SK-N-MC (cell line): ENCODE measurements at regions not wholly inside any gene's neighbourhood (a gene's known extent, or its start where the extent isn't known, plus 50 kb on each side); places are given as distances from the start of the nearest gene placed in this dataset.

Source experiments
- EZH2 ChIP-seq: fragments of 200-600 bp; sonication (generic); IDR thresholded peaks from one replicate; pipeline ENCODE4 v1.6.1; 2017; ENCODE audit warnings: antibody characterized with exemption
- POLR2AphosphoS5 ChIP-seq: IDR thresholded peaks from 2 replicates; pipeline ENCODE4 v1.6.1; 2012; ENCODE audit warnings: mild to moderate bottlenecking, low read depth, low read length, borderline replicate concordance

GRCh38 chr12:77274926-77275325 is 209.6 kb upstream of the E2F7 start:
- TF ChIP-seq EZH2 (no peak), POLR2AphosphoS5 (peak; percentile 29; the same call in 1 of the 2 replicates)
